Sigmoid colon (tissue), 6 donors: ENCODE measurements at regions not wholly inside any gene's neighbourhood (a gene's known extent, or its start where the extent isn't known, plus 50 kb on each side); places are given as distances from the start of the nearest gene placed in this dataset.

ENCODE experiments used
- DNase-seq: peaks from one replicate; pipeline ENCODE4 v3.0.0-alpha.2; 2019
- H3K27ac ChIP-seq, 4 donors: fragments of 200-600 bp; sonication (generic); one replicate each; pipeline ENCODE4 v1.5.1; 2016 to 2019; ENCODE audit warnings: mild to moderate bottlenecking in 1 of 4
- H3K27me3 ChIP-seq, 3 donors: fragments of 200-600 bp; sonication (generic); one replicate each; pipeline ENCODE4 v1.5.1; 2019; ENCODE audit warnings: mild to moderate bottlenecking in 1 of 3
- H3K36me3 ChIP-seq, 4 donors: fragments of 200-600 bp; sonication (generic); one replicate each; pipeline ENCODE4 v1.5.1; 2016 to 2019
- H3K4me1 ChIP-seq, 4 donors: fragments of 200-600 bp; sonication (generic); one replicate each; pipeline ENCODE4 v1.5.1; 2017 to 2019
- H3K4me3 ChIP-seq, 4 donors: fragments of 200-600 bp; sonication (generic); one replicate each; pipeline ENCODE4 v1.5.1; 2017 to 2019; ENCODE audit warnings: mild to moderate bottlenecking in 2 of 4, moderate library complexity in 1 of 4
- H3K9me3 ChIP-seq, 4 donors: fragments of 200-600 bp in 3 of 4; sonication (generic) in 3 of 4; one replicate each; pipeline versions ENCODE4 v1.5.1 to v1.6.1; 2013 to 2019
- CTCF ChIP-seq, 4 experiments: fragments of 450-650 bp in 3 of 4; fragments of 200-600 bp in 1 of 4; IDR thresholded peaks; one replicate each; pipeline ENCODE4 v1.5.1; 2016 to 2019; ENCODE audit warnings: antibody characterized with exemption in 4 of 4, mild to moderate bottlenecking in 3 of 4, moderate library complexity in 2 of 4
- EP300 ChIP-seq, 4 donors: sonication (generic); formaldehyde crosslinking; IDR thresholded peaks; one replicate each; pipeline ENCODE4 v1.6.1; 2017; ENCODE audit warnings: antibody characterized with exemption in 4 of 4
- POLR2A ChIP-seq, 2 donors: fragments of 450-650 bp; IDR thresholded peaks; one replicate each; pipeline ENCODE4 v1.6.1; 2016; ENCODE audit warnings: antibody characterized with exemption in 2 of 2, mild to moderate bottlenecking in 2 of 2, moderate library complexity in 2 of 2
- POLR2AphosphoS5 ChIP-seq, 4 donors: sonication (generic); formaldehyde crosslinking; IDR thresholded peaks; one replicate each; pipeline ENCODE4 v1.6.1; 2017; ENCODE audit warnings: antibody characterized with exemption in 4 of 4
- WGBS, 2 donors: extraction: QIAGEN DNeasy Blood & Tissue Kit; methylation state at CpG; one replicate each; pipeline ENCODE4 v1.1.7; 2013; 5-methylcytosine and 5-hydroxymethylcytosine counted together
- intact Hi-C: fragments of 100-400 bp; cut with DNase I; formaldehyde crosslinking; loops from one replicate; pipeline ENCODE4 v1.15.1; 2023
- donor health status: healthy with polysubstance abuse.
- donor health status: healthy.

GRCh38 chr1:182295697-182296096, 95.9 kb downstream of the GLUL start:
- Histone ChIP-seq H3K4me1 (peaks cover 0 to 28% (median 14%) of the 10 kb centered on the region in 4 donors), H3K4me3 (no peak overlapping the region), H3K36me3 (no peaks in the 10 kb centered on the region), H3K27ac (no peak overlapping the region), H3K27me3 (no peaks in the 10 kb centered on the region), H3K9me3 (no peaks in the 10 kb centered on the region)
- no peak for DNase-seq
- TF ChIP-seq POLR2AphosphoS5 (IDR thresholded peaks at IDR 0.05), result no peak
- TF ChIP-seq POLR2A (IDR thresholded peaks at IDR 0.05), result no peak
- TF ChIP-seq EP300 (IDR thresholded peaks at IDR 0.05), result no peak
- TF ChIP-seq CTCF (IDR thresholded peaks at IDR 0.05), result no peak
- WGBS, 2 donors, result 51 to 85% methylated on average over 1 of the region's 1 CpG
- intact Hi-C loops, result no loop called here

GRCh38 chr1:182293119-182293589, 98.4 kb downstream of the GLUL start:
- DNase-seq, result no peak
- intact Hi-C loops, result loop anchor here (5.0 kb wide), 2 partner anchors 59 to 151 kb away; no protein-coding TSS in a partner anchor
- Histone ChIP-seq H3K4me1 (peaks cover 0 to 44% (median 30%) of the 10 kb centered on the region in 4 donors), H3K4me3 (no peak overlapping the region), H3K27ac (no peak overlapping the region), H3K36me3 (no peaks in the 10 kb centered on the region), H3K9me3 (no peaks in the 10 kb centered on the region), H3K27me3 (no peaks in the 10 kb centered on the region)
- TF ChIP-seq EP300 (IDR thresholded peaks at IDR 0.05), result no peak
- no peak for TF ChIP-seq POLR2A (IDR thresholded peaks at IDR 0.05)
- no peak for TF ChIP-seq CTCF (IDR thresholded peaks at IDR 0.05)
- TF ChIP-seq POLR2AphosphoS5 (IDR thresholded peaks at IDR 0.05), result no peak
- 79 to 86% methylated on average over 5 of the region's 5 CpGs for WGBS, 2 donors

GRCh38 chr1:182292193-182292741, 99.3 kb downstream of the GLUL start:
- Histone ChIP-seq H3K4me3 (no peak overlapping the region), H3K27me3 (no peaks in the 10 kb centered on the region), H3K27ac (no peak overlapping the region), H3K4me1 (peaks cover 0 to 35% (median 23%) of the 10 kb centered on the region in 4 donors), H3K9me3 (no peaks in the 10 kb centered on the region), H3K36me3 (no peaks in the 10 kb centered on the region)
- DNase-seq, result no peak
- intact Hi-C loops, result loop anchor here (5.0 kb wide), 2 partner anchors 60 to 150 kb away; no protein-coding TSS in a partner anchor
- 45 to 72% methylated on average over 8 of the region's 8 CpGs for WGBS, 2 donors
- TF ChIP-seq CTCF (IDR thresholded peaks at IDR 0.05), result no peak
- TF ChIP-seq POLR2AphosphoS5 (IDR thresholded peaks at IDR 0.05), result no peak
- no peak for TF ChIP-seq POLR2A (IDR thresholded peaks at IDR 0.05)
- TF ChIP-seq EP300 (IDR thresholded peaks at IDR 0.05), result no peak

- no peak for TF ChIP-seq CTCF (IDR thresholded peaks at IDR 0.05)
- TF ChIP-seq EP300 (IDR thresholded peaks at IDR 0.05), result no peak
- TF ChIP-seq POLR2AphosphoS5 (IDR thresholded peaks at IDR 0.05), result no peak
- no peak for TF ChIP-seq POLR2A (IDR thresholded peaks at IDR 0.05)
- peak overlapping the region; percentile 75 to 87 (median 78) for H3K27ac ChIP-seq
- H3K4me1 ChIP-seq, result peaks cover 0 to 29% (median 21%) of the 10 kb centered on the region in 4 donors
- H3K4me3 ChIP-seq, result no peak overlapping the region
- WGBS, 2 donors, result 22 to 77% methylated on average over 3 of the region's 3 CpGs
- H3K36me3 ChIP-seq, result no peaks in the 10 kb centered on the region
- intact Hi-C loops, result loop anchor here (2.0 to 5.0 kb wide), 3 partner anchors 61 to 149 kb away; partner anchors contain the start of gene GLUL
- no peak for DNase-seq
- no peaks in the 10 kb centered on the region for H3K9me3 ChIP-seq
- H3K27me3 ChIP-seq, result no peaks in the 10 kb centered on the region
Observed at GRCh38 chr1:182291584-182292192, 99.9 kb downstream of the GLUL start.
